ENCODE measurements at regions not wholly inside any gene's neighbourhood (a gene's known extent, or its start where the extent isn't known, plus 50 kb on each side); places are given as distances from the start of the nearest gene placed in this dataset.

DNA sequence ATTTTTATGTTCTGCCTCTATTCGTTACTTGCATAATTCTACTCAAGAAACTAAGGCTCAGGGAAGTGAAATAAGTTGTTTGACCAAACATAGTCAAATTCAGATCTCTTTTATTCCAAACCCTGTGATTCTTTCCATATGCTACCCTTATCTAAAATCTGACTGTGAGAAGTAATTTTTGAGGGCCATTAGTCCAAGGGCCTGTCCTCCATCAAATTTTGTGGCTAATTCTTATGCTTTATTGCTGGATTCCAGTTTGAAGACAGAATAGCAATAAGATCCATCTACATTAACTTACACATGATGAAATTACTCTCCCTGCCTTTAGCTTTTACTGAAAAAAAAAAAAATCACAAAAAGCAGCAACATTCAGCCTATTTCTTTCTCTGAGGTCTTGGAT is 74.0 kb downstream of the ZIC1 start:
- TF ChIP-seq, protein P1, sequence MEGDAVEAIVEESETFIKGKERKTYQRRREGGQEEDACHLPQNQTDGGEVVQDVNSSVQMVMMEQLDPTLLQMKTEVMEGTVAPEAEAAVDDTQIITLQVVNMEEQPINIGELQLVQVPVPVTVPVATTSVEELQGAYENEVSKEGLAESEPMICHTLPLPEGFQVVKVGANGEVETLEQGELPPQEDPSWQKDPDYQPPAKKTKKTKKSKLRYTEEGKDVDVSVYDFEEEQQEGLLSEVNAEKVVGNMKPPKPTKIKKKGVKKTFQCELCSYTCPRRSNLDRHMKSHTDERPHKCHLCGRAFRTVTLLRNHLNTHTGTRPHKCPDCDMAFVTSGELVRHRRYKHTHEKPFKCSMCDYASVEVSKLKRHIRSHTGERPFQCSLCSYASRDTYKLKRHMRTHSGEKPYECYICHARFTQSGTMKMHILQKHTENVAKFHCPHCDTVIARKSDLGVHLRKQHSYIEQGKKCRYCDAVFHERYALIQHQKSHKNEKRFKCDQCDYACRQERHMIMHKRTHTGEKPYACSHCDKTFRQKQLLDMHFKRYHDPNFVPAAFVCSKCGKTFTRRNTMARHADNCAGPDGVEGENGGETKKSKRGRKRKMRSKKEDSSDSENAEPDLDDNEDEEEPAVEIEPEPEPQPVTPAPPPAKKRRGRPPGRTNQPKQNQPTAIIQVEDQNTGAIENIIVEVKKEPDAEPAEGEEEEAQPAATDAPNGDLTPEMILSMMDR (IDR thresholded peaks at IDR 0.05; ENCODE audit: insufficient read depth, low read length): no peak
- no peak for TF ChIP-seq POLR2AphosphoS5 (IDR thresholded peaks at IDR 0.05; ENCODE audit: low read depth)
- TF ChIP-seq, protein P2, sequence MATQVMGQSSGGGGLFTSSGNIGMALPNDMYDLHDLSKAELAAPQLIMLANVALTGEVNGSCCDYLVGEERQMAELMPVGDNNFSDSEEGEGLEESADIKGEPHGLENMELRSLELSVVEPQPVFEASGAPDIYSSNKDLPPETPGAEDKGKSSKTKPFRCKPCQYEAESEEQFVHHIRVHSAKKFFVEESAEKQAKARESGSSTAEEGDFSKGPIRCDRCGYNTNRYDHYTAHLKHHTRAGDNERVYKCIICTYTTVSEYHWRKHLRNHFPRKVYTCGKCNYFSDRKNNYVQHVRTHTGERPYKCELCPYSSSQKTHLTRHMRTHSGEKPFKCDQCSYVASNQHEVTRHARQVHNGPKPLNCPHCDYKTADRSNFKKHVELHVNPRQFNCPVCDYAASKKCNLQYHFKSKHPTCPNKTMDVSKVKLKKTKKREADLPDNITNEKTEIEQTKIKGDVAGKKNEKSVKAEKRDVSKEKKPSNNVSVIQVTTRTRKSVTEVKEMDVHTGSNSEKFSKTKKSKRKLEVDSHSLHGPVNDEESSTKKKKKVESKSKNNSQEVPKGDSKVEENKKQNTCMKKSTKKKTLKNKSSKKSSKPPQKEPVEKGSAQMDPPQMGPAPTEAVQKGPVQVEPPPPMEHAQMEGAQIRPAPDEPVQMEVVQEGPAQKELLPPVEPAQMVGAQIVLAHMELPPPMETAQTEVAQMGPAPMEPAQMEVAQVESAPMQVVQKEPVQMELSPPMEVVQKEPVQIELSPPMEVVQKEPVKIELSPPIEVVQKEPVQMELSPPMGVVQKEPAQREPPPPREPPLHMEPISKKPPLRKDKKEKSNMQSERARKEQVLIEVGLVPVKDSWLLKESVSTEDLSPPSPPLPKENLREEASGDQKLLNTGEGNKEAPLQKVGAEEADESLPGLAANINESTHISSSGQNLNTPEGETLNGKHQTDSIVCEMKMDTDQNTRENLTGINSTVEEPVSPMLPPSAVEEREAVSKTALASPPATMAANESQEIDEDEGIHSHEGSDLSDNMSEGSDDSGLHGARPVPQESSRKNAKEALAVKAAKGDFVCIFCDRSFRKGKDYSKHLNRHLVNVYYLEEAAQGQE (IDR thresholded peaks at IDR 0.05; ENCODE audit: insufficient replicate concordance, low read depth): no peak
- TF ChIP-seq GABPA (IDR thresholded peaks at IDR 0.05; ENCODE audit: low read depth): no peak
- TF ChIP-seq SPI1 (IDR thresholded peaks at IDR 0.05; ENCODE audit: borderline replicate concordance, low read depth): no peak

Data from HL-60 (cell line).